ENCODE measurements at regions not wholly inside any gene's neighbourhood (a gene's known extent, or its start where the extent isn't known, plus 50 kb on each side); places are given as distances from the start of the nearest gene placed in this dataset.

DNA sequence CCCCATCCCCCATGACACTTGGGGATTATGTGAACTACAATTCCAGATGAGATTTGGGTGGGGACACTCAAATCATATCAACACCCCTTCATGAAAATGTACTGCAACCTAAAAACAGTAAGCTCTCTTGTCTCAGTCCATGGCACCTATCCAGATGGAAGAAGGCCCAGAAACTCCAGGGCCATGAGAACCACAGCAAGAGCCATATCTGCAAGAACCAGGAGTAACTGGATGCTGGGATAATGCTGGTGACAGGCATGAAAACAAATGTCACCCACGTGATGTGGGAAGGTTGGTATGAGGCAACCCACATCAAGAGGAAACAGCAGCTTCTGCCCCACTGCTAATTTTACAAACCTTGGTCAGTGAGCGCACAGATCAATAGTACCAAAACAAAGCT is 400.1 kb upstream of the ERCC4 start:
- intact Hi-C loops (cut with DNase I) = no loop called here
- H3K27me3 ChIP-seq = no peaks in the 10 kb centered on the region
- WGBS, 3 donors = 70 to 75% (median 73%) methylated on average over 2 of the region's 2 CpGs
- H3K4me3 ChIP-seq = no peak overlapping the region
- H3K27ac ChIP-seq = no peak overlapping the region
- no peak for DNase-seq
- H3K4me1 ChIP-seq (ENCODE audit: insufficient read depth) = no peaks in the 10 kb centered on the region
- TF ChIP-seq, protein P1, sequence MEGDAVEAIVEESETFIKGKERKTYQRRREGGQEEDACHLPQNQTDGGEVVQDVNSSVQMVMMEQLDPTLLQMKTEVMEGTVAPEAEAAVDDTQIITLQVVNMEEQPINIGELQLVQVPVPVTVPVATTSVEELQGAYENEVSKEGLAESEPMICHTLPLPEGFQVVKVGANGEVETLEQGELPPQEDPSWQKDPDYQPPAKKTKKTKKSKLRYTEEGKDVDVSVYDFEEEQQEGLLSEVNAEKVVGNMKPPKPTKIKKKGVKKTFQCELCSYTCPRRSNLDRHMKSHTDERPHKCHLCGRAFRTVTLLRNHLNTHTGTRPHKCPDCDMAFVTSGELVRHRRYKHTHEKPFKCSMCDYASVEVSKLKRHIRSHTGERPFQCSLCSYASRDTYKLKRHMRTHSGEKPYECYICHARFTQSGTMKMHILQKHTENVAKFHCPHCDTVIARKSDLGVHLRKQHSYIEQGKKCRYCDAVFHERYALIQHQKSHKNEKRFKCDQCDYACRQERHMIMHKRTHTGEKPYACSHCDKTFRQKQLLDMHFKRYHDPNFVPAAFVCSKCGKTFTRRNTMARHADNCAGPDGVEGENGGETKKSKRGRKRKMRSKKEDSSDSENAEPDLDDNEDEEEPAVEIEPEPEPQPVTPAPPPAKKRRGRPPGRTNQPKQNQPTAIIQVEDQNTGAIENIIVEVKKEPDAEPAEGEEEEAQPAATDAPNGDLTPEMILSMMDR (IDR thresholded peaks at IDR 0.05) = no peak
- TF ChIP-seq EP300 (IDR thresholded peaks at IDR 0.05) = no peak
- no peak for TF ChIP-seq POLR2A (IDR thresholded peaks at IDR 0.05)
- H3K36me3 ChIP-seq = no peaks in the 10 kb centered on the region
- no peaks in the 10 kb centered on the region for H3K9me3 ChIP-seq

DNA sequence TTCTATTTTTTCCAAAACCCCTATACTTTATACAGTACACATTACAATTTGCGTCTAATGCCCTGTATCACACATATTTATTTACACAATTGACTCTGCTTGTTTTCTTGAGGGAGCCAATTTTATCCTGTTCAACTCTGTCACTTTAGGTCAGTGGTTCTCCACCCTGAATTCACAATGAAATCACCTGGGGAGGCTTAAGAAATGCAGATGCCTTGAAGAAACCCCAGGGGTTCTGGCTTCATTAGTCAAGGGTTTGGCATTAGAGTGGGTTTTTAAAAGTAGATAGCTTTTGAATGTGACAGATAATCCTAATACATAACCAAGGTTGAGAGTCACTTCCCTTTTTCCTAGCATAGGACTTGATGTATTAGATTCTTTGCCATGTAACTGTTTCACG is 398.6 kb upstream of the ERCC4 start:
- Histone ChIP-seq H3K27me3 (no peaks in the 10 kb centered on the region), H3K9me3 (no peaks in the 10 kb centered on the region), H3K4me3 (no peak overlapping the region), H3K4me1 (ENCODE audit: insufficient read depth) (no peaks in the 10 kb centered on the region), H3K27ac (no peak overlapping the region), H3K36me3 (no peaks in the 10 kb centered on the region)
- no peak for TF ChIP-seq EP300 (IDR thresholded peaks at IDR 0.05)
- TF ChIP-seq POLR2A (IDR thresholded peaks at IDR 0.05) = no peak
- TF ChIP-seq, protein P1 (IDR thresholded peaks at IDR 0.05) = no peak
- WGBS, 3 donors = 65 to 72% (median 65%) methylated on average over 2 of the region's 2 CpGs
- DNase-seq = no peak
- intact Hi-C loops (cut with DNase I) = no loop called here

DNA sequence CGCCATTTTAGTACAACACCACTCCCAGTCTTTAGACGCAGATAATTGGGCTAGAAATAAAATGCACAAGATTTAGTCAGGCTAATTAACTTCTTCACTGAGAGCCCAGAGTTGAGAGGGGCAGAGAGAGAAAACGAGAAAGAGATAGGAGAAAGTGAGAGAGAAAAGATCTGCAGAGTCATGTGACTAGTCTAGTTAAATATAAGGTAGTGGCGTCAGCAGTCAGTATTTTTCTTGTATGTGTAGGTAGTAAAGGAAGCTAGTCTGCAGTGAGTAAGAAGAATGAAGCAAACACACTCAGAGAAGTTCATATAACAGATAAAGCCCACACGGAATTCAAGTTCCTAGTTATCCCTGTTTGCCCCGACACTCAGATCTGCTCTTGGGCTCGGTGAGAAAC is 392.6 kb upstream of the ERCC4 start:
- WGBS, 3 donors = 60 to 65% (median 61%) methylated on average over 7 of the region's 7 CpGs
- no peaks in the 10 kb centered on the region for H3K9me3 ChIP-seq
- H3K27ac ChIP-seq = no peak overlapping the region
- intact Hi-C loops (cut with DNase I) = no loop called here
- no peak for TF ChIP-seq EP300 (IDR thresholded peaks at IDR 0.05)
- TF ChIP-seq POLR2A (IDR thresholded peaks at IDR 0.05) = no peak
- TF ChIP-seq, protein P1 (IDR thresholded peaks at IDR 0.05) = no peak
- no peaks in the 10 kb centered on the region for H3K27me3 ChIP-seq
- H3K4me3 ChIP-seq = no peak overlapping the region
- no peaks in the 10 kb centered on the region for H3K36me3 ChIP-seq
- no peak for DNase-seq
- no peaks in the 10 kb centered on the region for H3K4me1 ChIP-seq (ENCODE audit: insufficient read depth)

DNA sequence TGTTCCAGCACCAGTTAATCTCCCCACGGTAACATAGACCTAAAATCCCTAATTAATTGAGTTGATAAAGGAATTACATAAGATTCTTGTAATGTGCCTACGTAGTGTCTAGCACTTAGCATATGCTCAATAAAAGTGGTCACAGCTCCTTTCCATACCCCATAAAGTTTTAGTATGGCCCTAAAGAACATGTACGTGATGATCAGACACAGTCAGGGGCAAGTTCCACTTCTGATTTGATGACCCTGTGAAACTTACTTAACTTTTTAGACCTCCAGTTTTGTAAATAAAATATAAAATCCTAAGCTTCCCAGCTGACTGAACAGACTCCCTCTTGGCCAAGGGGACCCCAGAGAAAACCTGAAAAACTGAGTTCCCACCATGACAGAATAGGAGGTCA is 391.3 kb upstream of the ERCC4 start:
- no peak overlapping the region for H3K4me3 ChIP-seq
- no peaks in the 10 kb centered on the region for H3K9me3 ChIP-seq
- H3K27ac ChIP-seq = no peak overlapping the region
- H3K27me3 ChIP-seq = no peaks in the 10 kb centered on the region
- DNase-seq = no peak
- intact Hi-C loops (cut with DNase I) = no loop called here
- WGBS, 3 donors = 57 to 74% (median 72%) methylated on average over 3 of the region's 3 CpGs
- no peaks in the 10 kb centered on the region for H3K36me3 ChIP-seq
- H3K4me1 ChIP-seq (ENCODE audit: insufficient read depth) = no peaks in the 10 kb centered on the region
- TF ChIP-seq POLR2A (IDR thresholded peaks at IDR 0.05) (no peak), EP300 (IDR thresholded peaks at IDR 0.05) (no peak)
- TF ChIP-seq, protein P1 (IDR thresholded peaks at IDR 0.05) = no peak
